ENCODE measurements at regions not wholly inside any gene's neighbourhood (a gene's known extent, or its start where the extent isn't known, plus 50 kb on each side); places are given as distances from the start of the nearest gene placed in this dataset.
"Not testable (repeated sequence)": the region's sequence is repeated elsewhere in the genome, so short reads cannot be mapped to it uniquely, and the experiment has no call there.

DNA sequence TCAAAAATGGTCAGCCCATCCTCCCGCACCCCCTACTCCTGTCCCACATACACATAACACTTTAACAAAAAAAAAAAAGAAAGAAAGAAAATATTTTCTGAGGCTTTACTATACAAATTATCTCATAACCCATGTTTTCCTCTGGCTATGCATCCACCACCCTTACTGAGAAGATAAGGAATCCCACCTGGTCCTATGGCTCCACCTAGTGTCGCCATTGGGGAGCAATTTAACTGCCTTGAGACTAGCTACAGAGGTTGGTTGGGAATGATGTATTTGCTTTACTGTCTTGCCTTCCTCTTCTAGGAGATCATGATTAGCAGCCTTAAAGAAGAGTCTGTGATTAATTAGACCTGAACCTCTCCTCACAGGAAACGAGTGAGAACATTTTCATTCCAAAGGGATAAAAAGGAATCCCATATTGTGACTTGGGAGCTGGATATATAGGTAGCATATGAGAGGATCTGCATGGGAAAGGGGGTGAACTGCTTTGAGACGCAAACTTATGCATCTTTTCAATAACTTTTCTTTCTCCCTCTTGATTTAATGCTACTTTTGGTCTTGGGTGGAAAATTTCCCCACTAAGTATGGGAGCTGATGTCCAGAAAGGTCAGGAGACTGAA lies 77.7 kb upstream of the SELENOP start:
- peak; percentile 79 for DNase-seq

DNA sequence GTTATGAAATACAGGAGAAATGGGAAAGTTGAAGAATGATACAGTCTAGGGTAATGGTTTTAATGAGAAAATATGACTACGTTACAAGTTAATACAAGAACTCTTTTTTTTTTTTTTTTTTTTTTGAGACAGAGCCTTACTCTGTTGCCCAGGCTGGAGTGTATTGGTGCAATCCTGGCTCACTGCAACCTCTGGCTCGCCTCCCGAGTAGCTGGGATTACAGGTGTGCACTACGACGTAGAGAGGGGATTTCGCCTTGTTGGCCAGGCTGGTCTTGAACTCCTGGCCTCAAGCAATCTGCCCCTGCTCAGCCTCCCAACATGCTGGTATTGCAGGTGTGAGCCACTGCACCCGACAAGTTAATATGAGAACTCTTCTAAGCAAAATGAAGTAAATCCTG lies 77.1 kb upstream of the SELENOP start:
- DNase-seq, result no peak

DNA sequence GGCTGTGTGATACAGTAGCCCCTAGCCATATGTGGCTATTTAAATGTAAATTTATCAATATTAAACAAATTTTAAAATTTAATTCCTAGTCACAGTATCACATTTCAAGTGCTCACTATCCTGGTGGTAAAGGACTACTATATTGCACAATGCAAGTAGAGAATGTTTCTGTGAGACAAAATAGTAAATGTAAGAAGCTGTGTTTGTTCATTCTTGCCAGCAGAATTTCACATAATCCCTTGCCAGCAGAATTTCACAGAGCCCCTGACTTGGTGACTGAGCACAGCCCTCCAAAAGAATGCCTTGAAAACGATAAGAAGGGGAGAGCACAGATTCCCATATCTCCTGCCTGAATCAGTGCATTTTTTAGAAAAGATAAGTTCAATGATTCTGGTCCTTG lies 75.9 kb upstream of the SELENOP start:
- no peak for DNase-seq

DNA sequence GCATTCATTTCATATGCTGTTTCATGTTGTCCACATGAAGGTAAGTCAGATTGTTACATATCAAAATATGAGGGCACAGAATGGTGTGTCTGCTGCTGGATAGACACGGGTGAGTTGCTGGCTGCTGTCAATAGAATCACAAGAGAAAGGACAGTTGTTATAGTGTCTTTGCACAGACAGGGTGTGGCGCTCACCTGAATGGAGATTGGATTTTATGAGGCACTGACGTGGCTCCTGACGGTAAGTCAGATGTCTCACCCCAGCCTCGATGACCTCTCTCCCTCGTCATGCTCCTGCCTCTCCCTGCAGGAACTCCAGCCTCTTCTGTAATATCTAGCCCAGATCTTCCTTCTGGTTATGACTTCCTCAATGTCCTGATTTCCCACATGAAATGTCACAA lies 75.4 kb upstream of the SELENOP start:
- DNase-seq, result no peak

DNA sequence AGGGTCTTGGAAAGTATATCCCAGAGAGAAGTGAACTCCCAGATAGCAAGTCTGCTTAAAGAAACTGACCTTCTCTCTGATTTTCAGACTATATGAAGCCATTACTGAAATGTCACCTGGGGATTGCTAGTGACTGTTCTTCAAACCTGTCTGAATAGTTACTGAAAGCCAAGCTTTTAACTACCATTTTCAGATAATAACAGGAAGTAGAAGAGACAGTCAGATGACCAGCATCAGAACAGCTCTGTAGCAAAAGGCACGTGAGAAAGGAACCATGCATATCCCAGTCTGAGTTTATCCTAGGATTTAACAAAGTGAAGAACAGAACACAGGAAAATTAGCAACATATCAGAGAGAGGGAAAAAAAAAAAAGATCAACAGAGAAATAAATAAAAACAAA lies 74.9 kb upstream of the SELENOP start:
- DNase-seq, result no peak

DNA sequence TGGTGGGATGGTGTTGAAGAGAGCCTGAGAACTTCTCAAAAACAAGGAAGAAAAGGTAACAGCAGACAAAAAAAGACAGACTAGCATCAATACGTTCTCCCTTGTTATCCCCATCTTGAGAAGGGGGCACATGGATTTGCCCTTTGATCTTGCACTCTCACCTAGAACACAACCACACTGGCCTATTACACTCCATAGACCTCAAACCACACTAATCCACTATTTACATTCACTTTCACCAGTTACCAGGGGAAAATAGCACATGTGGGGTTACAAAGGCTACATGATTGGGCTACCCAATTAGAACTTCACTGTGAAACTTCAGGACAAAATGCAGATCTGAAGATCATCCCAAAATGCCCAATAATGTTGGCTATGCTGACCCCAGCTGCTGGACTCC lies 72.6 kb upstream of the SELENOP start:
- DNase-seq, result no peak

DNA sequence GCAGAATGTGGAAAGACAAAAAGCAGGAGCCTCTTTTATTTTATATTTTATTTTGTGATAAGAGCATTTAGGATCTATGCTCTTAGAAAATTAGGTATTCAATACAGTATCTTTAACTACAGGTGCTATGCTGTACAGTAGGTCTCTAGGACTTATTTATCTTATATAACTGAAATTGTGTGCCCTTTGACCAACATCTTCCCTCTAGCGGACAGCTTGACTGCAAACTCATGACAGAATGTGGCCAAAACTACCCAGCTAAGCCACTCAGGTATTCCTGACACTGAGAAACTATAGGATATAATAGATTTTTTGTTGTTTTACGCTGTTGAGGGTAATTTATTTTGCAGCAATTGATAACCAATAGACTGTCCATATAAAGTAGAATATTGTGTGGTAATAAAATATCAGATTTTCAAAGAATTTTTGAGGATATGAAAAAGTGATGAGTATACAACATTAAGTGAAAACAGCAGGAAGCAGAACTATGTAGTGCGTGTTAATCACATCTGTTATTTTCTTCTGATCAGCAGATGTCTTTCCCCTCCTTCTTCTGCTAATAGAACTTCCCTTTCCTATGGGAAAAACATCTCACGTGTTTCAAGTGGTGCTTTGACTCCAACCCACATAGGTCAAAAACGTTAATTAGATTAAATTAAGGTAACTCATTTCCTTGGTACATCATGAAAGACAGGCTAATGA lies 69.9 kb upstream of the SELENOP start:
- DNase-seq, result no peak

DNA sequence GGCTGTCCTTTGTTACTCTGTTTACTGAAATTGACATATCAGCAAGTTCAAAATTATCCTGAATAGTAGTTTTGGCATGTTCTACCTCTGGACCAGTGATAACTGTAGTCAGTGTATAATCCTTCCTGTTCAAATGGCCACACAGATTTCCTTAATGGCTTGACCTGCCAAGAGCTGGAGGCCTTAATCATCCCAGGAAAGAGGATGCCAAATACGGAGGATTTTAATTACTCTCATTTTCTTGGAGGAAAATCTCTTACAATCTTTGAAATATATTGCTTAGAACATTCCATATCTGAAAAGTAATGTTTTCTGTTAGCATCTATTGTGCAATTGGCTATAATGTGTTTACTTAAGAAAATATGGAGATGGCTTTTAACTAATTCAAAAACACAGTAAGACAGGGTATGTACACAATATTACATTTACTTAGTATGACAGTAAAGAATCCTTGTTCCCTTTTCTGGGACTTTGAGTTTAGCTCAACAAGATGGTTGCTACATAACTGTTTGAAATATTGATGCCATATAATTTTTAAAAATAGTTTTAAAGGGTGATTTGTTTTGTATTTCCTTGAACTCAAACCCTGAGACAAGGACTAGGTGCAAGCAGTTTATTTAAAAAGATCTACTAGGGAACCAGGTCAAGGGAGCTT lies 68.9 kb upstream of the SELENOP start:
- no peak for DNase-seq

DNA sequence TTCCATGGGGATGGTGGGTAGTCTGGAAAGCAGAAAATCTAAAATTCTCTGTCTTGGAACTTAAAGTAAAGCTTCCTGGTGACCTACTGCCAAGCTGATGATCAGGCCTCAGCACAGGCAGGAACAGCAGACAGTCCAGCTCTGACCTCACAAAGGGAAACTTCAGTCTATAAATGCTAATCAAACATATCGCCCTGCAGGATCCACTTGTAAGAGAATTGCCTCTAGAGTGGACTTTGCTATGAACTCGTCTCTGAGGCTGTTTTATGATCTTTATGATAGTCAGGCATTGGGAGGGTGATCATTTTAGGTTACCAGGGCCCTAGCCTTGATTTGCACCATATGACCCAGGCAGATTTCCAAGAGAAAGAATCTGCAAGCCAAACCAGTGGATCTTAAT lies 67.6 kb upstream of the SELENOP start:
- no peak for DNase-seq

DNA sequence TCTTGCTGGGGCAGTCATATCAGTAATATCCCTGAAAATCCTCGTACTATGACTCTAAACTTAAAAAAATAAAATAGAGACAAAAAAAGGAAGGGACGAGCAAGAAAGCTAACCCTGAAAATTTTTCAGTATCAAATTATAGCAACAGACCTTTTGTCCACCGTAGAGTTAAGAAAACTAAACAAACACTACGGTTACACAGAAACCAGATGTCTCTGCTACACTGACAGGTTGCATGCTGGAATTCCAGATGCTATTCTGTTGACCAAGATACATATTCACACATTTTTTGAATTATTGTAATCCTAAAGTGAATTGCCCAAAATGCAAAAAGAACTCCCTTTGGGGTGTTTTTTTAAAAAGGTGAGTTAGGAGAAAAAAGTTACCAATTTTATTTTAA lies 66.9 kb upstream of the SELENOP start:
- no peak for DNase-seq

DNA sequence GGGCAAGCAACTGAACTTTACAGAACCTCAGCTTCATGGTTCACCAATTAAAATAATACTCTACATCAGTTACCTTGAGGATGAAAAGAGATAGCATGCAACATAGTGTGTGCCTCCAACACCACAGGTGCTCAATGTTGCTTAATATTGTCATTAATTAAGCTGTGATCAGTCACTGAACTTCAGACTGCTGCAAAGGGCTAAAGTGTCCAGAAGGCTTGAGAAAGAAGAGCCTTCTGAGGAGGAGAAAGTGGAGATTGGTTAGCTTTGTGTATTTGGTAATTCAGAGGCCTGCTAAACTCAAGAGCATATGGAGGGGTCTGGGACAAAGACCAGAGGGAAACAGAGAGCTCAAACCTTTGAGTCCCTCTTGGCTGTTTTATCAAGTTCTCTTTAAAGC lies 66.3 kb upstream of the SELENOP start:
- DNase-seq, result no peak

DNA sequence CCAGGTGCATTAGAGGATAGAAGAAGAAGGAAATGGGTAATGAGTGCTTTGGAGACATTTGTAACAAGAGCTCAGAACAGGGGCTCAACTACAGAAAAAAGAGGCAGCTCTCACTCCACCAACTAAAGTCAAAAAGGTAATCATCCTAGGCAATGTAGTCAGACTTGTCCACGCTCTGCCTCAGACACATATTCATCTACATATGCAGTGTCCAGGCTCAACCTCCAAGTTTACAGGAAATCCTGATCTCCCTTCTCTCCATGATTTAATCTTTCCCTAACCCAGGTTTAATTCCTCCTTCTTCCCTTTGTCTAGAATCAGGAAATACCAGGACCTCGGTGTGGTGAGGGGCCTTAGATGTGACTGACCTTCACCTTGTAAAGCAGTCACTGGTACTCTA lies 65.7 kb upstream of the SELENOP start:
- no peak for DNase-seq

DNA sequence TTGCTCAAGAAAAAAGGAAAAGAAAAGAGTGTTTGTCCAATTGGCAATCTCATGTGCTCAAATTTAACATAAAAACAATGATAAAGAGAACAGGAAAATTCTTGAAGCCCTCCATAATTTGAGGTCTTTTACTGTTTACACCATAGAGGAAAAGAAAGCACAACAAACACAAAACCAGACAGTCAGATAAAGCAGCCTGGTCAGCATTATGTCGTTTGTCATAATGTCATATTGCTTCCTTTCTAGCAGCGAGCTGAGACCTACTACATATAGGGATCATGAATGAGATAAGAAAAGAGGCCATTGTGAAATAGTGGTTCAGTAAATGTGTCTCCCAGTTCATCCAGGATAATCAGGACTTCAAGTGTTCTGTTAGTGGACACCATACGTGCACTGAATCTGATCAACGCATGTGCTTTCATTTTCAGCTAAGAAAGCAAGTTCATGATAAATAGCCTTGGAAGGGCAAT lies 64.7 kb upstream of the SELENOP start:
- DNase-seq, result no peak

DNA sequence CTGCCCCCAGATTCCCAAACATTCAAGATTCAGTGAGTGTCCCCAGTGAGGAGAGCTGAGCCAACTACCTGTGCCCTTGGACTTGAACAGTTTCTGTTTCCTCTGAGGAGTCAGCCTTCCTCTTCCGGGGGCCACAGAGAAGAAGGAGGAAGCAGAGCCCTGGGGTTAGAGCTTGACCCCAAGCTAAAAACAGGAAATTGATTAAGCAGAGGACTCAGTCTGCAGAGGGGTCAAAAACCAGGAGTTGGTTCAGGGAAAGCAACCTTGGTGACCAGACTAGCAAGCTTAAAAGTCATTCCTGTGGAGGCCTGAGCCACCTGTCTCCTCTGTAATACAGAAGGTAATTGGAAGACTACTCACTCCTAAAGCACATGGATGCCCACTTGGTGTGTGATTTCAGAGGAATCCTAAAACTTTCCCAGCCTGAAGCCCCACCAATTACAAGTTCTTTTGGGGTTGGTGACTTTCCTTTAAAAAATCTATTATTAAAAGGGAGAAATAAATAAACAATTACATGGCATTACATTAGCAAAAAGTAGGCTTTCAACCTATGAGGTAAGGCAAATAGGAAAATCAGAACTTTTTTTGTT lies 64.2 kb upstream of the SELENOP start:
- no peak for DNase-seq

DNA sequence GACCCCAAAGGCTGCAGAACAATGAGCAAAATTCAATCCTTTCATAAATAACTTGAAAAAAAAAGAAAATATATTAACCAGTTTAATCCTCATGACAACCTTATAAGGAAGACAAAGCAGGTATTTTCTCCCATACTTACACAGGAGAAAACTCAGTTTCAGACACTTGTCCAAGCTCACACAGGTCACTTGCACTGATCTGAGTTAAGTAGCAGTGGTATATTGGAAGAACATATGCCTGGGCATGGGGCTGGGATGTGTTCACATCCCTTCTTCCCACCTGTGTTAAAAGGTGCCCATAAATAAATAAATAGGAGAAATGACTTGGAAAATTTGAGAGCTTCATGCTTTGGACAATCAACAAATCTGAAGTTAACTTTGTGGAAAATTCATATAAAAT lies 63.5 kb upstream of the SELENOP start:
- no peak for DNase-seq

DNA sequence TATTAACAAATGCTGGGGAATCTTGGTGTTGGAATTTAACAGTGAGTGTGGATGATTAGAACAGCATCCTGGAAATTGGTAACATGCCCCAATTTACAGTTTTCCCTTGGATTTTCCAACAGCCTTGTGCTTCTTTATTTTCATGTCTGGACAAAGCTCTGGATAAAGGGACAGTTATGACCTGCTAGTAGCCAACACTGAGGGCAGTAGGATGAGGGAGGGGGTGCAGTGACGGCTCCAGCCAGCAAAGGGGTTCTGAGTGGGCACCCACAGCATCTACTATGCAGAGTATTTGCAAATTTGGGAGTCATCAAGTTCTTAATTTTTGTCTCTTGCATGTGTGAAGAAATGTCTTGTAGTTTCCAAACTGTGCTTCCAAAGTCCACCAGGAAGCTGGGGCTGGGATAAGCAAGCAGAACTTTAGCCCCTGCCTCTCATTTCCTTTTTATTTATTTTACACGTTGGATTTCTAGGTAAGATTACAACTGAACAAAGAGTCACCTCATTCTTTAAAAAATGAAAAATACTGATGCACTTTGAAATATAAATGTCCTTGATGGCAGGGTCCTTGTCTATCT lies 63.0 kb upstream of the SELENOP start:
- DNase-seq, result no peak

DNA sequence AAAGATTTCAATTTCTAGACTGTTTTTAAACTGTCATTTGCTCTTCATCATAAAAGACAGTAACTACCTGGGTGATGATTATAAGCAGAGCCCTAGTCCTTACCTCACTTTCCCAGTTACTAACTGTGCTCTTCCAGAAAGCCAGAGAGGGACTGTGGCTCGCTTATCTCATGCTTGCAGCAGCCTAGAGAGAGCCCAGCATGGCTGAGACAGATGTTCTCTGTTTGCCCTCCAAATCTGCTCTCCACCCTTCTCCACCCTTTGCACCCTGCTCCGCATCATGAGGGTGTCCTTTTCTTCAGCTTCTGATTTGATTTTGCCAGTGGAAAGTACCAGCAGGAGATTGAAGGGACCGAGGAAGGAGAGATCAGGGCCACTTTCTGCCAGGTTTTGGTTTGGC lies 61.2 kb upstream of the SELENOP start:
- DNase-seq, result no peak

DNA sequence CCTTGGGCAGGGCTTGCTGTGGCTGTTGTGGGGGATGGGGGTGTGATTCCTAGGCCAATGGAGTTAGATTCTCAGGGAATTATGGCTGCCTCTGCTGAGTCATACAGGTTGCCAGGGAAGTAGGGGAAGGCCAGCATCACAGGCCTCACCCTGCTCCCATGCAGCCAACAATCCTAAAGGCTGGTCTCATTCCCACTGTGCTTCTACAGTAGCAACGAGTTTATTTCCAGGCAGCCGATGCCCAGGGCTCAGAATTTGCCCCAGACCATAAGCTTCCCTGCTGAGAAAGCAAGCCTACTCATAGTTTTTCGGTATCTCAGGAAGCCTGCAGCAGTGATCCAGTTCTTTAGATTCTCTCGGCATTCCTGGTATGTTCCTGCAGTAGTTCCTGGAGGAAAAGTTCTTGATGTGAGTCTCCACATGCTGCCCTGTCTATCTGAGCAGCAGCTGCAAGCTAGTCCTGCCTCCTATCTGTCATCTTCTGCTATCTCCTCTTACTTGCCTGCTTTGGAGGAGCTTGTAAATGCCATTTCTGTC lies 59.3 kb upstream of the SELENOP start:
- no peak for DNase-seq

DNA sequence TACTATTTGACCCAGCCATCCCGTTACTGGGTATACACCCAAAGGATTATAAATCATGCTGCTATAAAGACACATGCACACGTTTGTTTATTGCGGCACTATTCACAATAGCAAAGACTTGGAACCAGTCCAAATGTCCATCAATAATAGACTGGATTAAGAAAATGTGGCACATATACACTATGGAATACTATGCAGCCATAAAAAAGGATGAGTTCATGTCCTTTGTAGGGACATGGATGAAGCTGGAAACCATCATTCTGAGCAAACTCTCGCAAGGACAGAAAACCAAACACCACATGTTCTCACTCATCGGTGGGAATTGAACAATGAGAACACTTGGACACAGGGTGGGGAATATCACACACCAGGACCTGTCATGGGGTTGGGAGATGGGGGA lies 56.7 kb upstream of the SELENOP start:
- not testable (repeated sequence) for DNase-seq

DNA sequence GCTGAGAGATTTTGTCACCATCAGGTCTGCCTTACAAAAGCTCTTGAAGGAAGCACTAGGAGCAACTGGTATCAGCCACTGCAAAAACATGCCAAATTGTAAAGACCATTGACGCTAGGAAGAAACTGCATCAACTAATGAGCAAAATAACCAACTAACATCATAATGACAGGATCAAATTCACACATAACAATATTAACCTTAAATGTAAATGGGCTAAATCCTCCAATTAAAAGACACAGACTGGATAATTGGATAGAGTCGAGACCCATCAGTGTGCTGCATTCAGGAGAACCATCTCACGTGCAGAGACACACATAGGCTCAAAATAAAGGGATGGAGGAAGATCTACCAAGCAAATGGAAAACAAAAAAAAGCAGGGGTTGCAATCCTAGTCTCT lies 53.1 kb upstream of the SELENOP start:
- not testable (repeated sequence) for DNase-seq

All from stimulated activated CD8-positive, alpha-beta memory T cell treated with anti-CD3 and anti-CD28 coated beads, Interleukin-4, amount 100 ng/mL, for 48 hours (primary cell).